ENCODE measurements at regions not wholly inside any gene's neighbourhood (a gene's known extent, or its start where the extent isn't known, plus 50 kb on each side); places are given as distances from the start of the nearest gene placed in this dataset.

DNA sequence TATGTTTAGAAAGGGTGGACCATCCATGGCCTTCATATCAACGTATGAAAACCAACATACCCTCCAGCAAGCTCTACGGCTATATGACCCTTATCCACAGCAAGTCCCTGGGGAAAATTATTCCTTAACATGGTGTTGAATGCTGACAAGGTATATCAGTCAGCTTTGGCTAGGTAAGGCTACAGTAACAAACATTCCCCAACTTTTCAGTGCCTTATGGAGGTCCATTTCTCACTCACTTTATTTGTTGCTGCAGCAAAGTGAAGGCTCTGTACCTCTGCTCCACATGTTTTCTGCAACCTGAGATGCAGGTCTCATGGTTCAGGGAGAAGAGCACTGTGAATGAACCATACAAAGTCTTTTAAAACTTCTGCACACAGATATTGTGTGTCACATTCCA, 83.8 kb upstream of the TOX3 start:
- Histone ChIP-seq H3K27ac (no peak overlapping the region), H3K4me3 (ENCODE audit: low read depth, low read length) (no peak overlapping the region), H3K27me3 (replicated peaks) (no peaks in the 10 kb centered on the region), H3K36me3 (replicated peaks) (no peaks in the 10 kb centered on the region)
- no peak for DNase-seq
- TF ChIP-seq, protein P1, sequence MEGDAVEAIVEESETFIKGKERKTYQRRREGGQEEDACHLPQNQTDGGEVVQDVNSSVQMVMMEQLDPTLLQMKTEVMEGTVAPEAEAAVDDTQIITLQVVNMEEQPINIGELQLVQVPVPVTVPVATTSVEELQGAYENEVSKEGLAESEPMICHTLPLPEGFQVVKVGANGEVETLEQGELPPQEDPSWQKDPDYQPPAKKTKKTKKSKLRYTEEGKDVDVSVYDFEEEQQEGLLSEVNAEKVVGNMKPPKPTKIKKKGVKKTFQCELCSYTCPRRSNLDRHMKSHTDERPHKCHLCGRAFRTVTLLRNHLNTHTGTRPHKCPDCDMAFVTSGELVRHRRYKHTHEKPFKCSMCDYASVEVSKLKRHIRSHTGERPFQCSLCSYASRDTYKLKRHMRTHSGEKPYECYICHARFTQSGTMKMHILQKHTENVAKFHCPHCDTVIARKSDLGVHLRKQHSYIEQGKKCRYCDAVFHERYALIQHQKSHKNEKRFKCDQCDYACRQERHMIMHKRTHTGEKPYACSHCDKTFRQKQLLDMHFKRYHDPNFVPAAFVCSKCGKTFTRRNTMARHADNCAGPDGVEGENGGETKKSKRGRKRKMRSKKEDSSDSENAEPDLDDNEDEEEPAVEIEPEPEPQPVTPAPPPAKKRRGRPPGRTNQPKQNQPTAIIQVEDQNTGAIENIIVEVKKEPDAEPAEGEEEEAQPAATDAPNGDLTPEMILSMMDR (IDR thresholded peaks at IDR 0.05; ENCODE audit: low read depth, low read length, missing control alignments): no peak
- in situ Hi-C loops (cut with HindIII; ENCODE audit: low pct_ligation_motif_present, low sequenced_read_pairs): no loop called here

DNA sequence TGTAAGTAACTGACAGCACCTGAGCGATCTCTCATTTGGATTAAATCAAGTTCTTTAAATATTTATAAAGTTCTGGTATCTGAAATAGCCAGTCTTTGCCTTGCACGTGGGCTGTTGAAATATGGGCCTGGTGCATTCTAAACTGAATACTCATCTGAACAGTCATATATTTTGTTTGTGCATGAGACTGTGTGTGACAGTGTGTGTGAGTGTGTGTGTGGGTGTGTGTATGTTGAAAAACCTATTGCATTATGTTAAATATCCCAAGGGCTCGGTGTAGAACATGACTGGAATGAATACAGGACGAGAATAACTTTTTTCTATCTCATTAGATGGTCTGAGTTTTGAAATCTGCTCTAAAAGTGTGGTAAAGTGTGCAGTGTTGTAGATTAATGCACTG, 82.4 kb upstream of the TOX3 start:
- Histone ChIP-seq H3K27me3 (replicated peaks) (no peaks in the 10 kb centered on the region), H3K27ac (no peak overlapping the region), H3K4me3 (ENCODE audit: low read depth, low read length) (no peak overlapping the region), H3K36me3 (replicated peaks) (no peaks in the 10 kb centered on the region)
- TF ChIP-seq, protein P1 (IDR thresholded peaks at IDR 0.05; ENCODE audit: low read depth, low read length, missing control alignments): no peak
- DNase-seq: no peak
- in situ Hi-C loops (cut with HindIII; ENCODE audit: low pct_ligation_motif_present, low sequenced_read_pairs): no loop called here

DNA sequence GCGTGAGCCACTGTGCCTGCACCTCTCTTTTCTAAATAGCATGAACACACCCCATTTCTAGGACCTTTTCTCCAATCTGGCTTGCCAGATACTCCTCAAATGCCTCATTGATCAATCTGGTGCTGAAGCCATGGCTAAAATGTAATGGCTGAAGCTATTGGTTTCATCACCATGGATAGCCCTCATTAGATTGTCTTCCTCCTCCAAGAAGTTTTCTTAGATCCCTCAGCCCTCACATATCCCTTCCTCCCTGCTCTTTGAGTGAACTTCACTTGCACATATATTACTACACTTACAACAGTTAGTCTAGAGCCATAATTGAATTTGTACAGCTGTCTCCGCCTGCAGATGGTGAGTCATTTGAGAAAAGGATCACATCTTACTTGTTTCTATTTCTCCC, 77.9 kb upstream of the TOX3 start:
- no peak for DNase-seq
- in situ Hi-C loops (cut with HindIII; ENCODE audit: low pct_ligation_motif_present, low sequenced_read_pairs): no loop called here
- TF ChIP-seq, protein P1 (IDR thresholded peaks at IDR 0.05; ENCODE audit: low read depth, low read length, missing control alignments): no peak
- Histone ChIP-seq H3K36me3 (replicated peaks) (no peaks in the 10 kb centered on the region), H3K27me3 (replicated peaks) (no peaks in the 10 kb centered on the region), H3K27ac (no peak overlapping the region), H3K4me3 (ENCODE audit: low read depth, low read length) (no peak overlapping the region)

DNA sequence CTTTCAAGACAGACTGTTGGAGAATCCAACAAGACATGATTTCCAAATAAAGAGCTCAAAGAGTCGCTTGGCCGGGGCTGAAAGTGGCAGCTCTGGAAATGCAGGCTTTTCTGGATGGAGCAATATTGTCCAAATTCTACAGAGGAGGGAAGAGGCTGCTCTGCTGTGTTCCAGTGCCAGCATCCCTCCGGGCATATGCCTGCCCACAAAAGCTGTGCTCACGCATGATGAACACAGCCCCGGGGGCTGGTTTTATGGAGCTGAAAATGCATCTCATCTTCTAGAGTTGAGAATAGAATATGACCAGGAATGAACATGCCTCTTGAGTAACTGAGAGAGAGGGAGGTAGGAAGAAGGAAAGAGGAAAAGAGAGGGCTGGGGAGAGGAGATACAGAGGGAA, 74.7 kb upstream of the TOX3 start:
- no peaks in the 10 kb centered on the region for H3K36me3 ChIP-seq (replicated peaks)
- no peak overlapping the region for H3K27ac ChIP-seq
- no peaks in the 10 kb centered on the region for H3K27me3 ChIP-seq (replicated peaks)
- H3K4me3 ChIP-seq (ENCODE audit: low read depth, low read length): no peak overlapping the region
- TF ChIP-seq, protein P1 (IDR thresholded peaks at IDR 0.05; ENCODE audit: low read depth, low read length, missing control alignments): no peak
- in situ Hi-C loops (cut with HindIII; ENCODE audit: low pct_ligation_motif_present, low sequenced_read_pairs): no loop called here
- DNase-seq: no peak

DNA sequence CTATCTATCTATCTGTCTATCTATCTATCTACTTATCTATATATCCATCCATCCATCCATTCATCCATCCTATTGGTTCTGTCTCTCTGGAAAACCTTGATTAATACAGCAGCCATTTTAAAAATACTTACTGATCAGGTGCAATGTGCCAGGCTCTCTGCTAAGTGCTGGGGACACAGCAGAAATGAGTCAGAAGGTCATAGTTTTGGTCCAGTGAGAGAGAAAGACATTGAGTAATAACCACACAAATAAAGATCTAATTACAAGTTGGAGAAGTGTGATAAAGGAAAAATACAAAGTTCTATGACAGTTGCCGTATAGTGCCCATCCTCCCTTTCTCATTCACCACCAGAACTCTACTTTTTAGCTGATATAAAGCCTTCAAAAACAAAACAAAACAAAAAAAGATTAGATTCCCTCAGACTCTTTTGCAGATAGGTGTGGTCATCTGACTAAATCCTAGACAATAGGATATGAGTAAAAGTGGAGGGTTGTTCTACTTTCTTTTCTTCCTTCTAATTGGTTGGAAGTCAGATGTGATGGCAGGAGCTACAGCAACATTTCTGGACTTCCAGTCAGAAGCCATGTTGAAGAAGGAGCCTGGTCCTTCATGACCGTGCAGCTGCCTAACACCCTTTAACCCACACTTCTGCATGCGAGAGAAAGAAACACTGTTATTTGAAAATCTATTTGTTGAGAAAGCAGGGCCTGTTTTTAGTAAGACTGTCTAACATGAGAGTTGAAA, 72.0 kb upstream of the TOX3 start:
- Histone ChIP-seq H3K4me3 (ENCODE audit: low read depth, low read length) (no peak overlapping the region), H3K27ac (no peak overlapping the region), H3K27me3 (replicated peaks) (no peaks in the 10 kb centered on the region), H3K36me3 (replicated peaks) (no peaks in the 10 kb centered on the region)
- in situ Hi-C loops (cut with HindIII; ENCODE audit: low pct_ligation_motif_present, low sequenced_read_pairs): no loop called here
- TF ChIP-seq, protein P1 (IDR thresholded peaks at IDR 0.05; ENCODE audit: low read depth, low read length, missing control alignments): no peak
- DNase-seq: no peak

DNA sequence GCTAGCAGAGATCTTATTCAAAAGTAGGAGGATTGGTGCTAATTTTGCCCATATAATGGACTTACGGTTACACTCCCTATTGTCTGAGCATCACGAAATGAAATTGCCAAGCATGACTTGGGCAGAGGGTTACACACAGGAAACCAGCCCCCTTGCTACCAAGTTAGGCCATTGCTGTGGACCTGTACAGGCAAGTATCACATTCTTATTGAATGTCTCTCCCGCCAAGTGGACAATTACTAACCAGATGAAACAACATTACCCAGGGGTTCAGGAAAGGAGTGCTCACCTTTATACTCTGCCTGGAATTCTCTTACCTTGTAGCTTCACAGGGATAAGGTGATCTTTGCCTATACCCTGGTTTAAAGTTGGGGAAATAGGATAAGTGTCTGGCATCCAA, 70.6 kb upstream of the TOX3 start:
- DNase-seq: no peak
- in situ Hi-C loops (cut with HindIII; ENCODE audit: low pct_ligation_motif_present, low sequenced_read_pairs): no loop called here
- Histone ChIP-seq H3K27ac (no peak overlapping the region), H3K27me3 (replicated peaks) (no peaks in the 10 kb centered on the region), H3K4me3 (ENCODE audit: low read depth, low read length) (no peak overlapping the region), H3K36me3 (replicated peaks) (no peaks in the 10 kb centered on the region)
- TF ChIP-seq, protein P1 (IDR thresholded peaks at IDR 0.05; ENCODE audit: low read depth, low read length, missing control alignments): no peak

Measured in brain microvascular endothelial cell (primary cell).